Neural progenitor cell (in vitro differentiated cells): ENCODE measurements at regions not wholly inside any gene's neighbourhood (a gene's known extent, or its start where the extent isn't known, plus 50 kb on each side); places are given as distances from the start of the nearest gene placed in this dataset.
"Not testable (repeated sequence)": the region's sequence is repeated elsewhere in the genome, so short reads cannot be mapped to it uniquely, and the experiment has no call there.

ENCODE experiments used
- DNase-seq: peaks from one replicate; pipeline ENCODE4 v3.0.0-alpha.2; 2016; ENCODE audit warnings: low spot score
- H2AFZ ChIP-seq: fragments of 200-600 bp; sonication (generic); replicated peaks from 2 replicates; pipeline ENCODE4 v1.6.1; 2016; ENCODE audit warnings: antibody characterized with exemption
- H3F3A ChIP-seq: fragments of 200-600 bp; sonication (generic); 2 replicates; pipeline ENCODE4 v1.6.1; 2016; ENCODE audit warnings: antibody characterized with exemption, low read depth
- H3K27ac ChIP-seq: fragments of 200-600 bp; sonication (generic); 2 replicates; pipeline ENCODE4 v1.5.1; 2016; ENCODE audit warnings: mild to moderate bottlenecking
- H3K27me3 ChIP-seq: fragments of 200-600 bp; sonication (generic); 2 replicates; pipeline ENCODE4 v1.6.1; 2016; ENCODE audit warnings: mild to moderate bottlenecking, moderate library complexity
- H3K36me3 ChIP-seq: fragments of 200-600 bp; sonication (generic); 2 replicates; pipeline ENCODE4 v1.5.1; 2016
- H3K4me1 ChIP-seq: fragments of 200-600 bp; sonication (generic); 2 replicates; pipeline ENCODE4 v1.6.1; 2016; ENCODE audit warnings: mixed run types
- H3K4me2 ChIP-seq: fragments of 200-600 bp; sonication (generic); 2 replicates; pipeline ENCODE4 v1.6.1; 2016
- H3K4me3 ChIP-seq: fragments of 200-600 bp; sonication (generic); 2 replicates; pipeline ENCODE4 v1.5.1; 2016
- H3K79me2 ChIP-seq: fragments of 200-600 bp; sonication (generic); 2 replicates; pipeline ENCODE4 v1.6.1; 2016; ENCODE audit warnings: low read depth
- H3K9ac ChIP-seq: fragments of 200-600 bp; sonication (generic); 2 replicates; pipeline ENCODE4 v1.6.1; 2016
- H3K9me3 ChIP-seq: fragments of 200-600 bp; sonication (generic); 2 replicates; pipeline ENCODE4 v1.5.1; 2016; ENCODE audit warnings: low read depth
- H4K20me1 ChIP-seq: fragments of 200-600 bp; sonication (generic); 2 replicates; pipeline ENCODE4 v1.6.1; 2016; ENCODE audit warnings: low read depth
- H3K27ac Mint-ChIP-seq: 3 replicates; pipeline ENCODE4 v1.8.0; 2021; ENCODE audit warnings: mixed read lengths
- H3K27me3 Mint-ChIP-seq: 2 replicates; pipeline ENCODE4 v1.8.0; 2022; ENCODE audit warnings: low read depth, mild to moderate bottlenecking, inconsistent platforms, moderate library complexity, mixed read lengths; ENCODE audit not compliant: insufficient read depth
- H3K36me3 Mint-ChIP-seq: 3 replicates; pipeline ENCODE4 v1.8.0; 2021; ENCODE audit warnings: mixed read lengths
- H3K4me1 Mint-ChIP-seq: 3 replicates; pipeline ENCODE4 v1.8.0; 2021; ENCODE audit warnings: mixed read lengths
- H3K4me3 Mint-ChIP-seq: 3 replicates; pipeline ENCODE4 v1.8.0; 2021; ENCODE audit warnings: mild to moderate bottlenecking, moderate library complexity, mixed read lengths
- H3K9me3 Mint-ChIP-seq: 3 replicates; pipeline ENCODE4 v1.8.0; 2020; ENCODE audit warnings: mixed read lengths
- EZH2 ChIP-seq: fragments of 200-600 bp; sonication (generic); IDR thresholded peaks from 2 replicates; pipeline ENCODE4 v1.6.1; 2017; ENCODE audit warnings: antibody characterized with exemption, mild to moderate bottlenecking, moderate library complexity
- EZH2phosphoT487 ChIP-seq: fragments of 200-600 bp; sonication (generic); IDR thresholded peaks from 2 replicates; pipeline ENCODE4 v1.6.1; 2017; ENCODE audit warnings: antibody characterized with exemption
- TF ChIP-seq, protein P1 (sequence below): fragments of 200-600 bp; sonication (generic); IDR thresholded peaks from 2 replicates; pipeline ENCODE4 v1.5.1; 2017; ENCODE audit warnings: antibody characterized with exemption, mild to moderate bottlenecking

GRCh38 chr22:41036924-41037323, 55.5 kb upstream of the EP300 start:
- no peak overlapping the region for H3K4me3 Mint-ChIP-seq
- Histone ChIP-seq H3K4me1 (no peaks in the 10 kb centered on the region), H3K9ac (no peak overlapping the region), H3K27me3 (no peaks in the 10 kb centered on the region), H3K79me2 (no peaks in the 10 kb centered on the region), H3K9me3 (no peaks in the 10 kb centered on the region), H3F3A (no peaks in the 10 kb centered on the region), H2AFZ (no peak overlapping the region), H4K20me1 (no peaks in the 10 kb centered on the region), H3K4me2 (no peak overlapping the region), H3K27ac (no peak overlapping the region), H3K4me3 (no peak overlapping the region), H3K36me3 (no peaks in the 10 kb centered on the region)
- peaks cover 13% of the 10 kb centered on the region for H3K4me1 Mint-ChIP-seq
- H3K27me3 Mint-ChIP-seq, result no peaks in the 10 kb centered on the region
- TF ChIP-seq, protein P1, sequence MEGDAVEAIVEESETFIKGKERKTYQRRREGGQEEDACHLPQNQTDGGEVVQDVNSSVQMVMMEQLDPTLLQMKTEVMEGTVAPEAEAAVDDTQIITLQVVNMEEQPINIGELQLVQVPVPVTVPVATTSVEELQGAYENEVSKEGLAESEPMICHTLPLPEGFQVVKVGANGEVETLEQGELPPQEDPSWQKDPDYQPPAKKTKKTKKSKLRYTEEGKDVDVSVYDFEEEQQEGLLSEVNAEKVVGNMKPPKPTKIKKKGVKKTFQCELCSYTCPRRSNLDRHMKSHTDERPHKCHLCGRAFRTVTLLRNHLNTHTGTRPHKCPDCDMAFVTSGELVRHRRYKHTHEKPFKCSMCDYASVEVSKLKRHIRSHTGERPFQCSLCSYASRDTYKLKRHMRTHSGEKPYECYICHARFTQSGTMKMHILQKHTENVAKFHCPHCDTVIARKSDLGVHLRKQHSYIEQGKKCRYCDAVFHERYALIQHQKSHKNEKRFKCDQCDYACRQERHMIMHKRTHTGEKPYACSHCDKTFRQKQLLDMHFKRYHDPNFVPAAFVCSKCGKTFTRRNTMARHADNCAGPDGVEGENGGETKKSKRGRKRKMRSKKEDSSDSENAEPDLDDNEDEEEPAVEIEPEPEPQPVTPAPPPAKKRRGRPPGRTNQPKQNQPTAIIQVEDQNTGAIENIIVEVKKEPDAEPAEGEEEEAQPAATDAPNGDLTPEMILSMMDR, result no peak
- TF ChIP-seq EZH2phosphoT487 (no peak), EZH2 (no peak)
- no peak overlapping the region for H3K27ac Mint-ChIP-seq
- DNase-seq, result no peak
- no peaks in the 10 kb centered on the region for H3K36me3 Mint-ChIP-seq
- H3K9me3 Mint-ChIP-seq, result no peaks in the 10 kb centered on the region

DNA sequence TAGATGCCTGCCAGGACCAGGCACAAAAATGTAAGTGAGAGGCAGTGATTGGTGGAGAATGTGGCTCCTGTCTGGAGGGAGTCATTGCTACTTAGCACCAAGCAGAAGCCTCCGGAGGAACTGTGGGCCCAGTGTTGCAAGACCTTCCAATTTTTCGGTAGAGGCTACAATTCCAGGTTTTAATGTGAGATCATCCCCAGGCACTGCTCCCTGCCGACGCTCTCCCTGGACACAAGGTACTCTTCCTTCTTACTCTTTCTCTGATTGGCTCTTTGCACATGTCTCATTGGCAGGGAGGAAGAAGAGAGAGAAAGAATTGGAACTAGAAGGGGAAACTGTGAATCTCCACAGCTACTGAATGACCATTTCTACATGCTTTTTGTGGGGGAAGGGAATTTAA, 53.7 kb upstream of the EP300 start:
- Histone ChIP-seq H3K4me2 (no peak overlapping the region), H3K36me3 (no peaks in the 10 kb centered on the region), H4K20me1 (no peaks in the 10 kb centered on the region), H3K9me3 (no peaks in the 10 kb centered on the region), H3K4me3 (no peak overlapping the region), H3K27ac (no peak overlapping the region), H3K79me2 (no peaks in the 10 kb centered on the region), H3K4me1 (no peaks in the 10 kb centered on the region), H2AFZ (no peak overlapping the region), H3K27me3 (no peaks in the 10 kb centered on the region), H3K9ac (no peak overlapping the region), H3F3A (no peaks in the 10 kb centered on the region)
- peaks cover 13% of the 10 kb centered on the region for H3K4me1 Mint-ChIP-seq
- no peaks in the 10 kb centered on the region for H3K27me3 Mint-ChIP-seq
- H3K9me3 Mint-ChIP-seq, result no peaks in the 10 kb centered on the region
- DNase-seq, result no peak
- no peak overlapping the region for H3K27ac Mint-ChIP-seq
- TF ChIP-seq EZH2 (no peak), EZH2phosphoT487 (no peak)
- TF ChIP-seq, protein P1, result no peak
- H3K4me3 Mint-ChIP-seq, result no peak overlapping the region
- H3K36me3 Mint-ChIP-seq, result no peaks in the 10 kb centered on the region

DNA sequence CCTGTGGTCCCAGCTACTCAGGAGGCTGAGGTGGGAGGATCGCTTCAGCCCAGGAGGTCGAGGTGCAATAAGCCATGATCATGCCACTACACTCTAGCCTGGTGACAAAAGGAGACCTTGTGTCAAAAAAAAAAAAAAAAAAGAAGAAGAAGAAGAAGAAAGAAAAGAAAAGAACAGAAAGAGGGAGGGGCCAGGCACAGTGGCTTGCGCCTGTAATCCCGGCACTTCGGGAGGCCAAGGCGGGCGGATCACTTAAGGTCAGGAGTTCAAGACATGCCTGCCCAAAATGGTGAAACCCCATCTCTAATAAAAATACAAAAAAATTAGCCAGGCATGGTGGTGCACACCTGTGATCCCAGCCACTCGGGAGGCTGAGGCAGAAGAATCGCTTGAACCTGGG, 52.8 kb upstream of the EP300 start:
- H3K36me3 ChIP-seq, H3K27me3 ChIP-seq, H3K9ac ChIP-seq, H3F3A ChIP-seq, H3K79me2 ChIP-seq, H3K4me3 Mint-ChIP-seq, H3K9me3 ChIP-seq, H3K4me1 ChIP-seq, H3K4me3 ChIP-seq, H3K27ac Mint-ChIP-seq, H2AFZ ChIP-seq, DNase-seq, H4K20me1 ChIP-seq, H3K4me2 ChIP-seq, H3K27ac ChIP-seq, H3K36me3 Mint-ChIP-seq, H3K27me3 Mint-ChIP-seq, H3K9me3 Mint-ChIP-seq: not testable (repeated sequence)
- peaks cover 13% of the 10 kb centered on the region for H3K4me1 Mint-ChIP-seq

- no peaks in the 10 kb centered on the region for H3K9me3 ChIP-seq
- H3K4me2 ChIP-seq, result no peak overlapping the region
- H4K20me1 ChIP-seq, result no peaks in the 10 kb centered on the region
- H3K27me3 Mint-ChIP-seq, result no peaks in the 10 kb centered on the region
- H3K9ac ChIP-seq, result no peak overlapping the region
- H3K9me3 Mint-ChIP-seq, result no peaks in the 10 kb centered on the region
- no peak overlapping the region for H3K4me3 Mint-ChIP-seq
- H3K27ac Mint-ChIP-seq, result no peak overlapping the region
- no peak overlapping the region for H3K4me3 ChIP-seq
- H2AFZ ChIP-seq, result no peak overlapping the region
- no peaks in the 10 kb centered on the region for H3K27me3 ChIP-seq
- TF ChIP-seq EZH2, result no peak
- no peak overlapping the region for H3K27ac ChIP-seq
- no peaks in the 10 kb centered on the region for H3K36me3 Mint-ChIP-seq
- H3K36me3 ChIP-seq, result no peaks in the 10 kb centered on the region
- H3K4me1 ChIP-seq, result no peaks in the 10 kb centered on the region
- no peaks in the 10 kb centered on the region for H3F3A ChIP-seq
- no peak for DNase-seq
- peaks cover 10% of the 10 kb centered on the region for H3K4me1 Mint-ChIP-seq
- no peaks in the 10 kb centered on the region for H3K79me2 ChIP-seq
Observed at GRCh38 chr22:41040483-41040882, 51.9 kb upstream of the EP300 start.
